ENCODE measurements at regions not wholly inside any gene's neighbourhood (a gene's known extent, or its start where the extent isn't known, plus 50 kb on each side); places are given as distances from the start of the nearest gene placed in this dataset.

- H3K9me3 ChIP-seq (ENCODE audit: control insufficient read depth, insufficient read depth, low read depth, low read length) = no peaks in the 10 kb centered on the region
- H3K27me3 ChIP-seq (ENCODE audit: control insufficient read depth, insufficient read depth, low read length) = no peaks in the 10 kb centered on the region
- no peak overlapping the region for H3K27ac ChIP-seq (ENCODE audit: insufficient read depth, low read length)
- H3K4me3 ChIP-seq (replicated peaks in 1 of 4; ENCODE audit: control extremely low read depth in 1 of 4, insufficient read depth in 1 of 4, low read depth in 3 of 4, low read length in 4 of 4) = no peak overlapping the region
- no peak overlapping the region for H3K4me2 ChIP-seq (ENCODE audit: extremely low read depth, insufficient read depth, low read length)
- no peaks in the 10 kb centered on the region for H3K36me3 ChIP-seq (ENCODE audit: control insufficient read depth, insufficient read depth, low read length)
- DNase-seq (ENCODE audit: low read depth in 2 of 2) = no peak
- H3K79me2 ChIP-seq (ENCODE audit: control insufficient read depth, insufficient read depth, low read length) = no peaks in the 10 kb centered on the region
- H3K9ac ChIP-seq (ENCODE audit: insufficient read depth, low read length) = no peak overlapping the region
- TF ChIP-seq CTCF (conservative IDR thresholded peaks at IDR 0.05 in 1 of 2, IDR thresholded peaks at IDR 0.05 in 1 of 2; ENCODE audit: low read depth in 1 of 2, low read length in 2 of 2) (no peak), EZH2 (IDR thresholded peaks at IDR 0.05; ENCODE audit: low read length, missing control alignments) (no peak)
- H3K4me1 ChIP-seq (ENCODE audit: control insufficient read depth, extremely low read depth, insufficient read depth, low read length) = no peaks in the 10 kb centered on the region
- no peak overlapping the region for H2AFZ ChIP-seq (ENCODE audit: low read length)
- H4K20me1 ChIP-seq (ENCODE audit: control insufficient read depth, extremely low read depth, insufficient read depth, low read length) = no peaks in the 10 kb centered on the region
These were observed 50.4 kb upstream of the GRM8 start for GRCh38 chr7:127303102-127303501.
